Neural cell (in vitro differentiated cells): ENCODE measurements at regions not wholly inside any gene's neighbourhood (a gene's known extent, or its start where the extent isn't known, plus 50 kb on each side); places are given as distances from the start of the nearest gene placed in this dataset.

Experiments
- H2AFZ ChIP-seq: fragments of 200-600, 300-800 bp; sonication (generic), shearing (Covaris generic); 2 replicates; pipeline ENCODE4 v1.6.0; 2014; ENCODE audit warnings: low read depth, mild to moderate bottlenecking, antibody characterized with exemption, low read length, moderate library complexity
- H3F3A ChIP-seq: fragments of 200-600 bp; shearing (Covaris generic); 2 replicates; pipeline ENCODE4 v1.6.1; 2016; ENCODE audit warnings: mild to moderate bottlenecking, moderate library complexity, mixed read lengths, antibody characterized with exemption, low read length; ENCODE audit not compliant: insufficient read depth, poor library complexity, severe bottlenecking
- H3K27ac ChIP-seq: fragments of 200-600, 300-800 bp; sonication (generic), shearing (Covaris generic); 2 replicates; pipeline ENCODE4 v1.5.1; 2014; ENCODE audit warnings: mild to moderate bottlenecking, low read length, moderate library complexity
- H3K27me3 ChIP-seq: fragments of 300-800, 200-600 bp; sonication (generic), shearing (Covaris generic); 2 replicates; pipeline ENCODE4 v1.6.0; 2014; ENCODE audit warnings: mild to moderate bottlenecking, low read depth, low read length, moderate library complexity; ENCODE audit not compliant: insufficient read depth
- H3K36me3 ChIP-seq: fragments of 300-800, 200-600 bp; sonication (generic), shearing (Covaris generic); 2 replicates; pipeline ENCODE4 v1.5.1; 2014; ENCODE audit warnings: mild to moderate bottlenecking, antibody characterized with exemption, low read length, moderate library complexity; ENCODE audit not compliant: insufficient read depth
- H3K4me2 ChIP-seq: fragments of 300-800, 200-600 bp; sonication (generic), shearing (Covaris generic); 2 replicates; pipeline ENCODE4 v1.6.0; 2014; ENCODE audit warnings: mild to moderate bottlenecking, low read length
- H3K4me3 ChIP-seq: fragments of 300-800, 200-600 bp; sonication (generic), shearing (Covaris generic); 2 replicates; pipeline ENCODE4 v1.5.1; 2014; ENCODE audit warnings: mild to moderate bottlenecking, low read length, moderate library complexity
- H3K79me2 ChIP-seq: fragments of 200-600 bp; shearing (Covaris generic); replicated peaks from 2 replicates; pipeline ENCODE4 v1.6.0; 2014; ENCODE audit warnings: mild to moderate bottlenecking, low read length, moderate library complexity; ENCODE audit not compliant: insufficient read depth
- H3K9ac ChIP-seq: fragments of 300-800, 200-600 bp; sonication (generic), shearing (Covaris generic); 2 replicates; pipeline ENCODE4 v1.6.1; 2016; ENCODE audit warnings: mild to moderate bottlenecking, low read length, mixed read lengths
- H3K9me2 ChIP-seq: fragments of 200-600 bp; shearing (Covaris generic); 2 replicates; pipeline ENCODE4 v1.6.1; 2016; ENCODE audit warnings: mild to moderate bottlenecking, low read length, mixed read lengths; ENCODE audit not compliant: insufficient read depth
- H3K9me3 ChIP-seq: fragments of 200-600, 300-800 bp; sonication (generic), shearing (Covaris generic); 2 replicates; pipeline ENCODE4 v1.6.1; 2016; ENCODE audit warnings: mild to moderate bottlenecking, mixed run types, low read length, moderate library complexity, mixed read lengths
- H4K20me1 ChIP-seq: fragments of 200-600 bp; shearing (Covaris generic); 2 replicates; pipeline ENCODE4 v1.6.1; 2016; ENCODE audit warnings: mild to moderate bottlenecking, mixed run types; ENCODE audit not compliant: insufficient read depth
- CTCF ChIP-seq: fragments of 450-650 bp; IDR thresholded peaks from 2 replicates; pipeline ENCODE4 v1.5.1; 2014; ENCODE audit warnings: antibody characterized with exemption, mild to moderate bottlenecking, moderate library complexity; ENCODE audit not compliant: poor library complexity, severe bottlenecking
- EP300 ChIP-seq: fragments of 450-650 bp; conservative IDR thresholded peaks from 2 replicates; pipeline ENCODE4 v1.6.1; 2014; ENCODE audit warnings: antibody characterized with exemption, mild to moderate bottlenecking, moderate library complexity; ENCODE audit not compliant: poor library complexity, severe bottlenecking
- EZH2 ChIP-seq: fragments of 200-600, 300-800 bp; shearing (Covaris generic), sonication (generic); IDR thresholded peaks from 2 replicates; pipeline ENCODE4 v1.6.1; 2014; ENCODE audit warnings: antibody characterized with exemption, low read length, borderline replicate concordance, mild to moderate bottlenecking; ENCODE audit not compliant: insufficient read depth, poor library complexity, severe bottlenecking
- MXI1 ChIP-seq: fragments of 450-650 bp; conservative IDR thresholded peaks from 2 replicates; pipeline ENCODE4 v1.6.1; 2014; ENCODE audit warnings: antibody characterized with exemption, mild to moderate bottlenecking; ENCODE audit not compliant: poor library complexity, severe bottlenecking
- POLR2AphosphoS5 ChIP-seq: IDR thresholded peaks from 2 replicates; pipeline ENCODE4 v1.6.1; 2012
- RAD21 ChIP-seq: fragments of 450-650 bp; conservative IDR thresholded peaks from 2 replicates; pipeline ENCODE4 v1.6.1; 2014; ENCODE audit warnings: antibody characterized with exemption, mild to moderate bottlenecking, moderate library complexity
- SMC3 ChIP-seq: fragments of 450-650 bp; conservative IDR thresholded peaks from 2 replicates; pipeline ENCODE4 v1.6.1; 2014; ENCODE audit warnings: antibody characterized with exemption, mild to moderate bottlenecking, moderate library complexity; ENCODE audit not compliant: poor library complexity
- TAF1 ChIP-seq: IDR thresholded peaks from 2 replicates; pipeline ENCODE4 v1.6.1; 2012; ENCODE audit warnings: low read depth
- TF ChIP-seq, protein P1 (sequence below): IDR thresholded peaks from 2 replicates; pipeline ENCODE4 v1.6.1; 2012; ENCODE audit warnings: borderline replicate concordance

GRCh38 chr2:2392332-2392731 lies 61.3 kb upstream of the MYT1L start:
- TF ChIP-seq EZH2: no peak
- peak; percentile 43 for TF ChIP-seq MXI1
- TF ChIP-seq, protein P1, sequence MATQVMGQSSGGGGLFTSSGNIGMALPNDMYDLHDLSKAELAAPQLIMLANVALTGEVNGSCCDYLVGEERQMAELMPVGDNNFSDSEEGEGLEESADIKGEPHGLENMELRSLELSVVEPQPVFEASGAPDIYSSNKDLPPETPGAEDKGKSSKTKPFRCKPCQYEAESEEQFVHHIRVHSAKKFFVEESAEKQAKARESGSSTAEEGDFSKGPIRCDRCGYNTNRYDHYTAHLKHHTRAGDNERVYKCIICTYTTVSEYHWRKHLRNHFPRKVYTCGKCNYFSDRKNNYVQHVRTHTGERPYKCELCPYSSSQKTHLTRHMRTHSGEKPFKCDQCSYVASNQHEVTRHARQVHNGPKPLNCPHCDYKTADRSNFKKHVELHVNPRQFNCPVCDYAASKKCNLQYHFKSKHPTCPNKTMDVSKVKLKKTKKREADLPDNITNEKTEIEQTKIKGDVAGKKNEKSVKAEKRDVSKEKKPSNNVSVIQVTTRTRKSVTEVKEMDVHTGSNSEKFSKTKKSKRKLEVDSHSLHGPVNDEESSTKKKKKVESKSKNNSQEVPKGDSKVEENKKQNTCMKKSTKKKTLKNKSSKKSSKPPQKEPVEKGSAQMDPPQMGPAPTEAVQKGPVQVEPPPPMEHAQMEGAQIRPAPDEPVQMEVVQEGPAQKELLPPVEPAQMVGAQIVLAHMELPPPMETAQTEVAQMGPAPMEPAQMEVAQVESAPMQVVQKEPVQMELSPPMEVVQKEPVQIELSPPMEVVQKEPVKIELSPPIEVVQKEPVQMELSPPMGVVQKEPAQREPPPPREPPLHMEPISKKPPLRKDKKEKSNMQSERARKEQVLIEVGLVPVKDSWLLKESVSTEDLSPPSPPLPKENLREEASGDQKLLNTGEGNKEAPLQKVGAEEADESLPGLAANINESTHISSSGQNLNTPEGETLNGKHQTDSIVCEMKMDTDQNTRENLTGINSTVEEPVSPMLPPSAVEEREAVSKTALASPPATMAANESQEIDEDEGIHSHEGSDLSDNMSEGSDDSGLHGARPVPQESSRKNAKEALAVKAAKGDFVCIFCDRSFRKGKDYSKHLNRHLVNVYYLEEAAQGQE: no peak
- TF ChIP-seq RAD21: peak; percentile 40
- TF ChIP-seq EP300: peak; percentile 84
- TF ChIP-seq CTCF: no peak
- TF ChIP-seq TAF1: no peak
- peak; percentile 24 for TF ChIP-seq SMC3
- TF ChIP-seq POLR2AphosphoS5: peak; percentile 58
- Histone ChIP-seq H3K27me3 (no peaks in the 10 kb centered on the region), H3K4me3 (peak overlapping the region; percentile 37), H3K9me3 (no peaks in the 10 kb centered on the region), H3K36me3 (no peaks in the 10 kb centered on the region), H4K20me1 (no peaks in the 10 kb centered on the region), H3F3A (no peaks in the 10 kb centered on the region), H3K4me2 (peak overlapping the region; percentile 44), H3K79me2 (no peaks in the 10 kb centered on the region), H2AFZ (no peak overlapping the region), H3K9me2 (no peaks in the 10 kb centered on the region), H3K9ac (peak overlapping the region; percentile 51), H3K27ac (peak overlapping the region; percentile 87)

GRCh38 chr2:2389215-2389614 lies 58.1 kb upstream of the MYT1L start:
- Histone ChIP-seq H3K9me2 (no peaks in the 10 kb centered on the region), H3K36me3 (no peaks in the 10 kb centered on the region), H3K27ac (no peak overlapping the region), H2AFZ (no peak overlapping the region), H3K79me2 (no peaks in the 10 kb centered on the region), H3K9me3 (no peaks in the 10 kb centered on the region), H3K4me2 (no peak overlapping the region), H3K27me3 (no peaks in the 10 kb centered on the region), H3F3A (no peaks in the 10 kb centered on the region), H3K9ac (no peak overlapping the region), H3K4me3 (no peak overlapping the region), H4K20me1 (no peaks in the 10 kb centered on the region)
- no peak for TF ChIP-seq EP300
- TF ChIP-seq POLR2AphosphoS5: no peak
- no peak for TF ChIP-seq SMC3
- TF ChIP-seq, protein P1: no peak
- TF ChIP-seq EZH2: no peak
- TF ChIP-seq CTCF: no peak
- TF ChIP-seq TAF1: no peak
- TF ChIP-seq MXI1: no peak
- TF ChIP-seq RAD21: no peak
